ENCODE measurements at regions not wholly inside any gene's neighbourhood (a gene's known extent, or its start where the extent isn't known, plus 50 kb on each side); places are given as distances from the start of the nearest gene placed in this dataset.
"Not testable (repeated sequence)": the region's sequence is repeated elsewhere in the genome, so short reads cannot be mapped to it uniquely, and the experiment has no call there.

DNA sequence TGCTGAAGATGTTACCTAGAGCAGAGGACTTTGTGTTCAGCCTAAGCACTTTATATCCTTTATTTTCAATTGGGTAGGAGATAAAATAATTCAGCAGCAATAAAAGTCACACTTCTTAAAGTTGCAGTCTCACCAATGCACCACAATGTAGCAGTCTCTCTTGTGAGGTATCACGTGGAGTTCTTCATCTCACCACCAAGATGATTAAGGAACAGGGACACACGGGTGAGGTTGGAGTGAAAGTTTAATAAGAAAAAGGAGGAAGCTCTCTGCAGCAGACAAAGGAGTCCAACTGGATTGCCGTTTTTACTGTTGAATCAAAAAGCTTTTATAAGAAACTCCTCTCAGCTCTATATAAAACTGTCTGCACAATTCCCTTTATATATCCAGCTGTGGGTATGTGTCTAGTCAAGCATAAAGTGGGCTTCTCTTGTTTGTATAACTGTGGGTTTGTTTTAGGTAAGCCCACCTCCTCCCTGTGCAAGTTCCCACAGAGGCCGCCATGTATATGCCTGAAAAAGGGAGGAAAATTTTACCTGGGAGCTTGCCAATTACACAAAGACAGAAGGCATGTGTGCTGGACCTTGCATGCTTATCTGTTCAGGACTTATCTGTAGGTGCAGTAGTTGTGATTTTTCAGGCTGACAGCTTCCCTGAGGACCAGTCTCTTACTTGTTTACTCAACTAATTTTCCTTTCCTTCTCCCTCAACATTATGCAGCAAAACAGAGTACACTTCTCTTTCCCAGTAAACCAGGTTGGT is 1497.2 kb upstream of the TPTE start:
- DNase-seq, ATAC-seq: not testable (repeated sequence)

DNA sequence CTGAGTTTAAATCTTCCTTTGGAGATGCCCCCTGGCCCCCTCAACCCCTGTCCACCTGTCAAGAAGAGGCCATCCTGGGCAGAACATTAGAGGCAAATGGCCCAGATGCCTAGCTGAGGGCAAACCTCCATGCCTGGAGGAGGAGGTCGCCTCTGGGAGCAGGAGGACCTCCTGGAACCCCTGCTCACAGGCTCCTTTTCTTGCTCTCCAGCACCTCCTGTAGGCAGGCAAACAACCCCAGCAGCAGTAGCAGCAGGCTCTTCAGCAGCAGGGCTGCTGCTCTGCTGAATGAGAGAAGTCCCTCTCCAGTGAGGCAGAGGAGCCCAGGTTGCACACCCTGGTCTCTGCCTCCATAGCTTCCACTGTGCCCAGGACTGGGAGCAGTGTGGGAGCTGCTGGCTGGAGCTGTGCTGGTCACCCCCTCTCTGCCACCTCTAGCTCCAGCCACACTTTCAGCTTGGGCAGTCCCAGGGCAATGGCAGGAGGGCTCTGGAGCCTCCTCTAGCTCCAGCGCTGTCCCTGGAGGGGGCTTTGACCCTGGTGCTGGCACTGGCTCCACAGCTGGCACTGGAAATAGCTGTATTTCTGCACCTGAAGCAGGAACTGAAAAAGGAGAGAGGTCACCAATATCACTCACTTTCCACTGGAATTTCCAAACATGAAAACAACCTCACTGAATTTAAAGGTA is 1494.5 kb upstream of the TPTE start:
- DNase-seq, ATAC-seq: not testable (repeated sequence)

DNA sequence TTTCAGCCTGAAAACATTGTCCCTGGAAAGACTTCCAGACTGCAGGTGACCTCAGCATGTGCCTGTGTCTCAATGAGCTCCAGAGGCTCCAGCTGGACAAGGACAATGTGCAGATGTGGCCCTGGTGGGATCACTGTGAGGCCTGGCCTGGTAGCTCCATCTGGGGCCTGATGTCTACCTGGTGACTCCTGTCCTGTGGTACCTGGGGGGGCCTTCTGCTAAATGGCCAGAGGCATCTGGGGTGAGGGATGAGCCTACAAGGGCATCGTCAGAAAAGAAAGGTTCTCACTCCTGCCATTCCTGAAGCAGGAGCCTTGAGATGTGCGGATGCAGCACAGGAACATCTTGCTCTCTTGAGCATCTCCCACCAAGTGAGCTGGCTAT is 1494.0 kb upstream of the TPTE start:
- not testable (repeated sequence) for DNase-seq, ATAC-seq

DNA sequence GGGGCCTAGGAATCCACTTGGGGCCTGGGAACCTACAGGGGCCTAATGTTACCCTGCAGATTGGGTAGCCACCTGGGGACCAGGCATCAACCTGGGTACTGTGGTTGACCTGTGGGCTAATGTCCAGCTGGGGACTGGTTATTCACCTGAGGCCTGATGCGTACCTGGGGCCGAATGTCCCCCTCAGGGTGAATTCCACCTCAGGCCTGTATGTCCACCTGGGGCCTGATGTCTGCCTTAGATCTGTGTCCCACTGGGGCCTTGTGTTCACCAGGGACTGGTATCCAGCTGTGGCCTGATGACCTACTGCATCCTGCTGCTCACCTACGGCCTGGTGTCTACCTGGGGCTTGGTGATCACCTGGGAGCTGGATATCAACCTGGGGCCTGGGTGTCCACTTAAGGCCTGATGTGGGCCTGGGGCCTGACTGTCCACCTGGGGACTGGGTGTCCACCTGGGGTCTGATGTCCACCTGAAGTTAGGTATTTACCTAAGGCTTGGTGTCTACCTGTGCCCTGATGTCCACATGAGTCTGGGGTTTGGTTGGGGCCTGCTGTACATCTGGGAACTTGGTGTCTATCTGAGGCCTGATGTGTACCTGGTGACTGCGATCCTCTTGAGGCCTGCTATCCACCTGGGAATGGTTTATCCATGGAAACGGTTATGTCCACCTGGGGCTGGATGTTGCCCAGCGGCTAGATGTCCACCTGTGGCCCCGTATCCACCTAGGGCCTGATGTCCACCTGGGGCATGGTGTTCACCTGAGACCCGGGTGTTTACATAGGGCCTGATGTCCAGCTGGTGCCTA is 1492.6 kb upstream of the TPTE start:
- ATAC-seq, DNase-seq: not testable (repeated sequence)

DNA sequence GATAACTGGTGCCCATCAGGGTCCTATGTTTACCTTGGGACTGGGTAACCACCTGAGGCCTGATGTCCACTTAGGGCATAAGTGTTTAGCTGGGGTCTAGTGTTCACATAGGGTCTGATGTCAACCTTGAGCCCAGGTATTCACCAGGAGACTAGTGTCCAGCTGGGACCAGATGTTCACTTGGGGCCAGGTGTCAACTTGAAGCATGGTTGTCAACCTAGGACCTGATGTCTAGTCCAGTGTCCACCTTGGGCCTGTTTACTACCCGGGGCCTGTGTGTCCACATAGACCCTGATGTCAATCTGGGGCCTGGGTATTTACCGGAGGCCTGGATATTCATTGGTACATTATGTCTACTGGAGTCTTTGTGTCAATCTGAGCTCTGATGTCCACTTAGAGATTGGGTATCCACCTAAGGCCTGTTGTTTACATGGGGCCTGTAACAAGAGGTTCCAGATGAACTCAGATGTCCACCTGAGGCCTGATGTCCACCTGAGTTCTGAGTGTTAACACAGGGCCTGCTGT is 1491.2 kb upstream of the TPTE start:
- DNase-seq, ATAC-seq: not testable (repeated sequence)

DNA sequence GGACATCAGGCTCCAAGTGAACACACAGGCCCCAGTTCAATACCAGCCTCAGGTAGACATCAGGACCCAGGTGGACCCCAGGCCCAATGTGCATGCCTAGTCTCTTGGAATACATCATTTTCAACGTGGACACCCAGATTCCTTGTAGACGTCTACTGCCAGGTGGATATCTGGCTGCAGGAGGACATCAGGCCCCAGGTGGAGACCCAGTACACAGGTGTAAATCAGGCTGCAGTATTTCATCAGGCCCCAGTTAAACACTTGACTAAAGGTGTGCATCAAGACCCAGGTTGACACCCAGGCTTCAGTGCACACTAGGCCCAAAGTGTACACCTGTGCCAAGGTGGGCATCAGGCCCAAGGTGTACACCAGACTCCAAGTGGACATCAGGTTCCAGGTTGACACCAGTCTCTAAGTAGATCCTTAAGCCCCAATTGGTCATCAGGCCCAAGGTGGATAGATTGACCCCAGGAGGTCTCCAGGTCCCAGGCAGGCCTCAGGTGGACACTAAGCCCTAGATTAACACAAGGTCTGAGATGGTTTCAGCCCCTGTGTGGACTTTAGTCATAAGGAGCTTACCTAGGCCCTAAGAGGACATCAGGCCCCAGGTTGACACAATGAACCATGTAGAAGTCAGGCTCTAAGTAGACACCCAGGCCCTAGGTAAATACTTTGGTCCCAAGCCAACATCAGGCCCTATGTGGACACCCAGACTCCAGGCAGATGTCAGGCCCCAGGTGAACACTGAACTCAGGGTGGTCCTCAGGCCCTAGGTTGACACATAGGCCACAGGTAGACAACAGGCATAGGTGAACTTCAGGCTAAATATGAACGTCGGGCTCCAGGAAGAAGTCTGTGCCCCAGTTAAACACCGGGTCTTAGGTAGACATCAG is 1489.7 kb upstream of the TPTE start:
- not testable (repeated sequence) for DNase-seq, ATAC-seq

DNA sequence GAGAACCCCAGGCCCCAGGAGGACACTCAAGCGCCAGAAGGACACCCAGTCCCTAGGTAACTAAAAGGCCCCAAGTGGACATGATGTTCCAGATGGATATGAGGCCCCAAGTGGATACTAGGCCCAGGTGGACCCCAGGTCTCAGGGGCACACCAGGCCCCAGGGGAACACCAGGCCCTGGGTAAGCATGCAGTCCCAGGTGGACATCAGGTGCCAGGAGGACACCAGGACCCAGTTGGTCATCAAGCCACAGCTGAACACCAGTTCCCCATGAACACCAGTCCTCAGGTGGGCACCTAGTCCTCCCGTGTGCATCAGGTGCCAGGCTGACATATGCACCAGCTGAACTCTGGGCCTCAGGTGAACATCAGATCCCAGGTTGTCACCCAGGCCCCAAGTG is 1488.8 kb upstream of the TPTE start:
- not testable (repeated sequence) for DNase-seq, ATAC-seq

DNA sequence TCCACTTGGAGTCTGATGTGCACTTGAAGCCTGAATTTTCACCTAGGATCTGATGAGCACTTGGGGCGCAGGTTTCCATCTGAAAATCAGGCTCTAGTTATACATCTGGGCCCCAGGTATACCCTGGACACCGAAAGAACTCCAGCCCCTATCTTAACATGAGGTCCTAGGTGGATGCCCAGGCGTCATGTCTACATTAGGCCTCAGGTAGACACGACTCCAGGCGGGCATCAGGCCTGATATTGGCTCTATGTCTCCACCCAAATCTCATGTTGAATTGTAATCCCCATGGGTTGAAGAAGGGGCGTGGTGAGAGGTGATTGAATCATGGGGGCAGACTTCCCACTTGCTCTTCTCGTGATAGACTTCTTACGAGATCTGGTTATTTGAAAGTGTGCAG is 1488.1 kb upstream of the TPTE start:
- ATAC-seq, DNase-seq: not testable (repeated sequence)

DNA sequence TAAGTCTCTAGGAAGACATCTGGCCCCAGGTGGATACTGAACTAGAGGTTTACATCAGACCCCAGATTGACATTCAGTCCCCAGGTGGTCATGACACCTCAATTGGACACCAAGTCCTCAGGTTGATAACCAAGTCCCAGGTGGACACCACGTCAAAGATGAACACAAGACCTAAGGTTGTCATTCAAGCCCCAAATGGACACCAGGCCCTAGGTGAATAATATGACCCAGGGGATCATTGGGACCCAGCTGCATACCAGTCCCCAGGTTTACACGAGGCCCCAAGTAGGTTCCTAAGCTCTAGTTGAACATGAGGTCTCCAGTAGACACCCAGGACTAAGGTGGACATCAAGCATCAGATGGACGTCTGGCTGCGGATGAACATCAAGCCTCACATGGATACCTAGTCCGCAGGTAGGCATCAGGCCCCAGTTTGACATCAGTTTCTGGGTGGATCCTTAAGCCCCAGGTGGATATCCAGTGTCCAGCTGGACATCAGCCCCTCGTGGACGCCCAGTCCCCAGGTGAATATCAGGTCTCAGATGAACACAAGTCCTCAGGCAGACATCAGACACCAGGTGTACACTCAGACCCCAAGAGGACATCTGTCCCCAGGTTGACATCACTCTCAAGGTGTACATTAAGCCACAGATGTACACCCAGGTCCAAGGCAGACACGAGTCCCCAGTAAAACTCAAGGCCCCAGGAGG is 1486.7 kb upstream of the TPTE start:
- not testable (repeated sequence) for ATAC-seq, DNase-seq

DNA sequence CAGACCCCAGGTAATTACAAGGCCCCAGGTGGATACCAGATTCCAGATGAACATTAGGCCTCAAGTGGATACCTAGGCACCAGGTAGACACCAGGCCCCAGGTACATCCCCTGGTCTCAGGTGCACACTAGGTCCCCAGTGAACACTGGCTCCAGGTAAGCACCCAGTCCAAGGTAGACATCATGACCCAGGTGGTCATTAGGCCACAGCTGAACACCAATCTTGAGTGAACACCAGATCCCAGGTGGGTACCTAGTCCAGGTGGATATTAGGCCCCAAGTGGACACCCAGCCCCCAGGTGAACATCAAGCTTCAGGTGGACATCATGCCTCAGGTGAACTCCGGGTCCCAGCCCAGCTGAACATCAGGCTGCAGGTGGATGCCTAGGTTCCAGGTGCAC is 1486.2 kb upstream of the TPTE start:
- DNase-seq, ATAC-seq: not testable (repeated sequence)

DNA sequence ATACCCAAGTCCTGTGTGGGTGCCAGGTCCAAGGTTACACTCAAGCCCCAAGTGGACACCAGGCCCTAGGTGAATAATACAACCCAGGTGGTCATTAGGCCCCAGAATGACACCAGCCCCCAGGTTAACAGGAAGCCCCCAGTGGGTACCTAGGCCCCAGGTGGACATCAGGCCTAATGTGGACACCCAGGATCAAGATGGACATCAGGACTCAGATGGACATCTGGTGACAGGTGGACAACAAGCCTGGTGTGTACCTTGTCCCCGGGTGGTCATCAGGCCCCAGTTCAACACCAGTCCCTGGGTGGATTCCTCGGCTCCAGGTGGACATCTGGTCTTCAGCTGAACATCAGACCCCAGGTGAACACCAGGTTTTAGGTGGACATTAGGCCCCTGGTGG is 1485.4 kb upstream of the TPTE start:
- ATAC-seq, DNase-seq: not testable (repeated sequence)

DNA sequence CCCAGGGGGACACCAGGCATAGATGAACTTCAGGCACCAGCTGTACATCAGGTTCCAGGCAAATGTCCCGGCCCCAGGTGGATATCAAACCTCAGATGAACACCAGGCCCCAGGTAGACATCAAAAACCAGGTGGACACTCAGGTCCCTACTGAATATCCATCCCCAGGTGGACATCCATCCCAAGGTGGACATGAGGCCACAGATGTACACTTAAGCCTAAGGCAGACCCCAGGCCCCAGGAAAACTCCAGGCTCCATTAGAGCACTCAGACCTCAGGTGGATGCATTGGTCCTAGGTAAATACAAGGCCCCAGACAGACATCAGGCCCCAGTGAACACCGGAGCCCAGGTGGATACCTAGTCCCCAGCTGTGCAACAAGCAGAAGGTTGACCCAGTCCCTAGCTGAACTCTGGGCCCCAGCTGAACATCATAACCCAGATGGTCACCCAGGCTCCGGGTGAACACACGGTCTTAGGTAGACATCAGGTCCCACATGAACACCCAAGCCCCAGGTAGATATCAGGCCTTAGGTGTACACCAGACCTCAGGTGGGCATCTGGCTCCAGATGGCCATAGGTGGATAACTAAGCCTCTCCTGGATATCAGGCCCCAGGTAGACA is 1484.3 kb upstream of the TPTE start:
- not testable (repeated sequence) for DNase-seq, ATAC-seq

DNA sequence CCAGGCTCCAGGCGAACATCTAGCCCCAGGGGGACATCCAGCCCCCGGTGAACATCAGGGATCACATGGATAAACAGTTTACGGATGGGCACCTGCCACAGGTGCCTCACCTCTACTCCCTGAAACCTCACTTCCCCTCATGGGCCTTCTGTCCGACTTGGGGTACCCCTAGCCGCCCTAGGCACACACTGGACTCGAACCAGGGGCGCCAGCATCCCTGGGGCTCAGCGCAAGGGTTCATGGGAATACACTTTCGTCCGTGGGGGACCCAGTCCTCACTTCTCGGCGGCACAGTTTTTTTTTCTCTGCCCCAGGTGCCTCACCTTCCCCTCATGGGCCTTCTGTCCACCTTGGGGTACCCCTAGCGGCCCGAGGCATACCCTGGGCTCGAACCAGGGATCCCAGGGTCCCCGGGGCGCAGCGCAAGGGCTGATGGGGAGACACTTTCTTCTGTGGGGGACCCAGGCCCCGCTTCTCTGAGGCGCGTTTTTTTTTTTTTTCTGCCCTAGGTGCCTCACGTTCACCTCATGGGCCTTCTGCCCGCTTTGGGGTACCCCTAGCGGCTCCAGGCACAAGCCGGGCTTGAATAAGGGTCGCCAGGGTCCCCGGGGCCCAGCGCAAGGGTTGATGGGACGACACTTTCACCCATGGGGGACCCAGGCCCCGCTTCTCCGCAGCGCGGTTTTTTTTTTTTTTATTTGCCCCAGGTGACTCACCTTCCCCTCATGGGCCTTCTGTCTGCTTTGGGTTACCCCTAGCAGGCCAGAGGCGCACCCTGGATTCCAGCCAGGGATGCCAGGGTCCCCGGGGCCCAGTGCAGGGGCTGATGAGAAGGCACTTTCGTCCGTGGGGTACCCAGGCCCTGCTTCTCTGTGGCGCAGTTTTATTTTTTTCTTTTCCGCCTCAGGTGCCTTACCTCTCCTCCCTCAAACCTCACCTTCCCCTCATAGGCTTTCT is 1483.5 kb upstream of the TPTE start:
- not testable (repeated sequence) for DNase-seq, ATAC-seq

DNA sequence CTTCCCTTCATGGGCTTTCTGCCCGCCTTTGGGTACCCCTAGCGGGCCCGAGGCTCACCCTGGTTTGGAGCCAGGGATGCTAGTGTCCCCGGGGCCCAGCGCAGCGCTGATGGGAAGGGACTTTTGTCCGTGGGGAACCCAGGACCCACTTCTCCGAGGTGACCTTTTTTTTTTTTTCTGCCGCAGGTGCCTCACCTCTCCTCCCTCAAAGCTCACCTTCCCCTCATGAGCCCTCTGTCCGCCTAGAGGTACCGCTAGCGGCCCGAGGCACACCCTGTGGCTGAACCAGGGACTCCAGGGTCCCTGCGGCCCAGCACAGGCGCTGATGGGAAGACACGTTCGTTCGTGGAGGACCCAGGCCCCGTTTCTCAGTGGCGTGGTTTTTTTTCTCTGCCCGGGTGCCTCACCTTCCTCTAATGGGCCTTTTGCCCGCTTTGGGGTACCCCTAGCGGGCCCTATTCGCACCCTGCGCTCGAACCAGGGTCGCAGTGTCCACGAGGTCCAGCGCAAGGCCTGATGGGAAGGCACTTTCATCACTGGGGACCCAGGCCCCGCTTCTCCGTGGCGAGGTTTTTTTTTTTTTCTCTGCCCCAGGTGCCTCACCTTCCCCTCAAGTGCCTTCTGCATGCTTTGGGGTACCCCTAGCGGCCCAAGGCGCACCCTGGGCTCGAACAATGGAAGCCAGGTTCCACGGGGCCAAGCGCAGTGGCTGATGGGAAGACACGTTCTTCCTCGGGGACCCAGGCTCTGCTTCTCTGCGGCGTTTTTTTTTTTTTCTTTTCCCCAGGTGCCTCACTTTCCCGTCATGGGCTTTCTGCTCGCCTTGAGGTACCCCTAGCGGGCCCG is 1481.6 kb upstream of the TPTE start:
- peak; percentile 32 for ATAC-seq
- DNase-seq = not testable (repeated sequence)

DNA sequence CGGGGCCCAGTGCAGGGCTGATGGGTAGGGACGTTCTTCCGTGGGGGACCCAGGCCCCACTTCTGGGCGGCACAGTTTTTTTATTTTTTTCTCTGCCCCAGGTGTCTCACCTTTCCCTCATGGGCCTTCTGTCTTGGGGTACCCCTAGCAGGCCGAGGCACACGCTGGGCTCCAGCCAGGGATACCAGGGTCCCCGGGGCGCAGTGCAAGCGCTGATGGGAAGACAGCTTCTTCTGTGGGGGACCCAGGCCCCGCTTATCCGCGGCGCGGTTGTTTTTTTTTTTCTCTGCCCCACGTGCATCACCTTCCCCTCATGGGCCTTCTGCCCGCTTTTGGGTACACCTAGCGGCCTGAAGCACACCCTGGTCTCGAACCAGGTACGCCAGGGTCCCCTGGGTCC is 1481.0 kb upstream of the TPTE start:
- not testable (repeated sequence) for DNase-seq, ATAC-seq

DNA sequence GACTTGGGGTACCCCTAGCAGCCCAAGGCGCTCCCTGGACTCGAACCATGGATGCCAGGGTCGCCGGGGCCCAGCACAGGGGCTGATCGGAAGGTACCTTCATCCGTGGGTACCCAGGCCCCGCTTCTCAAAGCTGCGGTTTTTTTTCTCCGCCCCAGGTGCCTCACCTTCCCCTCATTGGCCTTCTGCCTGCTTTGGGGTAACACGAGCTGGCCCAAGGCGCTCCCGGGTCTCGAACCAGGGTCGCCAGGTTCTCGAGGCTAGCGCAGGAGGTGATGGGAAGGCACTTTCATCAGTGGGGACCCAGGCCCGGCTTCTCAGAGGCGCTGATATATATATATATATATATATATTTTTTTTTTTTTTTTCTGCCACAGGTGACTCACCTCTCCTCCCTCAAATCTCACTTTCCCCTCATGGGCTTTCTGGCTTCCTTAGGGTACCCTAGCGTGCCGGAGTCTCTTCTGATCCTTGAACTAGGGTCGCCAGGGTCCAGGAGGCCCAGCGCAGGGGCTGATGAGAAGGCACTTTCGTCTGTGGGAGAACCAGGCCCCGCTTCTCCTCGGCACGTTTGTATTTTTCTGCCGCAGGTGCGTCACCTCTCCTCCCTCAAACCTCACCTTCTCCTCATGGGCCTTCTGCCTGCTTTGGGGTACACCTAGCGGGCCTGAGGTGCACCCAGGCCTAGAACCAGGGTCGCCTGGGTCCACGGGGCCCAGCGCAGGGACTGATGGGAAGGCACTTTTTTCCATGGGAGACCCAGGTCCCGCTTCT is 1480.0 kb upstream of the TPTE start:
- DNase-seq, ATAC-seq: not testable (repeated sequence)

DNA sequence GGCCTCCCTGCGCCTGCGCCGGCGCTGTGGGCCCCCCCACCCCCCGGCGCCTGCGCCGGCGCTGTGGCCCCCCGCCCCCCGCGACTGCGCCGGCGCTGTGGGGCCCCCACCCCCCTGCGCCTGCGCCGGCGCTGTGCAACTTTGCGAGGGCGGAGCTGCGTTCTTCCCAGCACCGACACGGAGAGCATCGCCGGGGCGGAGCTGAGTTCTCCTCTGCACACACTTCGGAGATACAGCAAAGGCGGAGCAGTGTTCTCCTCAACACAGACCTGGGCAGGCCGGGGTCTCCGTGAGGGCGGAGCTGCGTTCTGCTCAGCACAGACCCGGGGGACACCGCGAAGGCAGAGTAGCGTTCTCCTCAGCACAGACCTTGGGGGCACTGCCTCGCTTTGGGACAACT is 1478.3 kb upstream of the TPTE start:
- not testable (repeated sequence) for ATAC-seq, DNase-seq

Measured in stimulated activated naive CD8-positive, alpha-beta T cell treated with anti-CD3 and anti-CD28 coated beads, Interleukin-15, Interleukin-2, amounts not matched to agents 100 U/mL and 50 U/mL, for 24 hours (primary cell).